ENCODE measurements at regions not wholly inside any gene's neighbourhood (a gene's known extent, or its start where the extent isn't known, plus 50 kb on each side); places are given as distances from the start of the nearest gene placed in this dataset.

GRCh38 chr11:116665523-116665922 lies 107.3 kb downstream of the BUD13 start:
- intact Hi-C loops (cut with DNase I), result no loop called here
- no peaks in the 10 kb centered on the region for H3K4me1 ChIP-seq (replicated peaks in 1 of 2)
- TF ChIP-seq POLR2A (IDR thresholded peaks at IDR 0.05) (no peak), CTCF (IDR thresholded peaks at IDR 0.05) (no peak)
- H3K27me3 ChIP-seq, result no peaks in the 10 kb centered on the region
- no peaks in the 10 kb centered on the region for H3K36me3 ChIP-seq (replicated peaks in 1 of 2)
- DNase-seq, result no peak
- H3K4me3 ChIP-seq, result no peak overlapping the region
- H3K27ac ChIP-seq, result no peak overlapping the region
- no peaks in the 10 kb centered on the region for H3K9me3 ChIP-seq (replicated peaks in 1 of 3)

- no peak for TF ChIP-seq POLR2A (IDR thresholded peaks at IDR 0.05)
- TF ChIP-seq CTCF (IDR thresholded peaks at IDR 0.05), result no peak
- Histone ChIP-seq H3K9me3 (replicated peaks in 1 of 3) (no peaks in the 10 kb centered on the region), H3K36me3 (replicated peaks in 1 of 2) (no peaks in the 10 kb centered on the region), H3K4me1 (replicated peaks in 1 of 2) (no peaks in the 10 kb centered on the region), H3K4me3 (no peak overlapping the region), H3K27me3 (no peaks in the 10 kb centered on the region), H3K27ac (no peak overlapping the region)
- WGBS, 4 donors, result 46 to 93% (median 67%) methylated on average over 2 to 3 of the region's 3 CpGs
- intact Hi-C loops (cut with DNase I), result no loop called here
- DNase-seq, result no peak
Observed at GRCh38 chr11:116661056-116661455, 111.7 kb downstream of the BUD13 start.

- H3K36me3 ChIP-seq (replicated peaks in 1 of 2), result no peaks in the 10 kb centered on the region
- H3K4me3 ChIP-seq, result no peak overlapping the region
- TF ChIP-seq CTCF (IDR thresholded peaks at IDR 0.05) (no peak), POLR2A (IDR thresholded peaks at IDR 0.05) (no peak)
- no peaks in the 10 kb centered on the region for H3K27me3 ChIP-seq
- no peaks in the 10 kb centered on the region for H3K9me3 ChIP-seq (replicated peaks in 1 of 3)
- intact Hi-C loops (cut with DNase I), result no loop called here
- H3K4me1 ChIP-seq (replicated peaks in 1 of 2), result no peaks in the 10 kb centered on the region
- WGBS, 4 donors, result 50 to 86% (median 63%) methylated on average over 3 to 7 of the region's 7 CpGs
- DNase-seq, result no peak
- no peak overlapping the region for H3K27ac ChIP-seq
Observed at GRCh38 chr11:116660011-116660410, 112.8 kb downstream of the BUD13 start.

- no peak for DNase-seq
- Histone ChIP-seq H3K27me3 (no peaks in the 10 kb centered on the region), H3K9me3 (replicated peaks in 1 of 3) (no peaks in the 10 kb centered on the region), H3K27ac (no peak overlapping the region), H3K4me1 (replicated peaks in 1 of 2) (no peaks in the 10 kb centered on the region), H3K4me3 (no peak overlapping the region), H3K36me3 (replicated peaks in 1 of 2) (no peaks in the 10 kb centered on the region)
- 70 to 81% (median 78%) methylated on average over 14 of the region's 14 CpGs for WGBS, 4 donors
- TF ChIP-seq POLR2A (IDR thresholded peaks at IDR 0.05) (no peak), CTCF (IDR thresholded peaks at IDR 0.05) (no peak)
- intact Hi-C loops (cut with DNase I), result no loop called here
Observed at GRCh38 chr11:116658876-116659535, 113.8 kb downstream of the BUD13 start.
